Thymus (tissue), 11 donors: ENCODE measurements at regions not wholly inside any gene's neighbourhood (a gene's known extent, or its start where the extent isn't known, plus 50 kb on each side); places are given as distances from the start of the nearest gene placed in this dataset.

ENCODE experiments used
- DNase-seq, 9 donors: peaks; one replicate each; pipeline ENCODE4 v3.0.0-alpha.2; 2013; ENCODE audit warnings: low spot score in 9 of 9, low read depth in 6 of 9, missing footprints in 1 of 9
- H3K27ac ChIP-seq, 2 donors: one replicate each; pipeline ENCODE4 v1.5.1; 2013; ENCODE audit warnings: control low read depth in 1 of 2, low read depth in 1 of 2, low read length in 1 of 2, mild to moderate bottlenecking in 1 of 2, moderate library complexity in 1 of 2
- H3K27me3 ChIP-seq, 2 donors: one replicate each; pipeline ENCODE4 v1.5.1; 2013; ENCODE audit warnings: low read length in 1 of 2; ENCODE audit not compliant: control insufficient read depth in 2 of 2, insufficient read depth in 1 of 2
- H3K36me3 ChIP-seq, 2 donors: one replicate each; pipeline ENCODE4 v1.5.1; 2013; ENCODE audit warnings: low read length in 1 of 2, mild to moderate bottlenecking in 1 of 2, moderate library complexity in 1 of 2; ENCODE audit not compliant: control insufficient read depth in 2 of 2, insufficient read depth in 2 of 2
- H3K4me1 ChIP-seq, 2 donors: one replicate each; pipeline ENCODE4 v1.5.1; 2013; ENCODE audit warnings: low read length in 2 of 2; ENCODE audit not compliant: control insufficient read depth in 2 of 2, insufficient read depth in 2 of 2
- H3K4me3 ChIP-seq, 2 donors: one replicate each; pipeline ENCODE4 v1.5.1; 2013; ENCODE audit warnings: low read length in 2 of 2, control low read depth in 1 of 2, mild to moderate bottlenecking in 1 of 2
- H3K9me3 ChIP-seq, 2 donors: one replicate each; pipeline ENCODE4 v1.5.1; 2013; ENCODE audit warnings: low read length in 1 of 2, mild to moderate bottlenecking in 1 of 2; ENCODE audit not compliant: control insufficient read depth in 2 of 2, insufficient read depth in 1 of 2
- WGBS: extraction: QIAGEN DNeasy Blood & Tissue Kit; methylation state at CpG from one replicate; pipeline ENCODE4 v1.1.7; 2013; 5-methylcytosine and 5-hydroxymethylcytosine counted together
- donor health status: healthy.

GRCh38 chr16:85413691-85414663 lies 199.1 kb upstream of the GSE1 start:
- Histone ChIP-seq H3K27me3 (no peaks in the 10 kb centered on the region), H3K27ac (no peak overlapping the region), H3K9me3 (peaks cover 4 to 27% of the 10 kb centered on the region in 2 donors), H3K4me1 (peaks cover 11 to 31% of the 10 kb centered on the region in 2 donors), H3K36me3 (no peaks in the 10 kb centered on the region), H3K4me3 (no peak overlapping the region)
- no peak for DNase-seq
- 94% methylated on average over 14 of the region's 14 CpGs for WGBS

GRCh38 chr16:85415196-85416090 lies 197.7 kb upstream of the GSE1 start:
- no peak overlapping the region for H3K4me3 ChIP-seq
- no peak overlapping the region for H3K27ac ChIP-seq
- DNase-seq, result no peak
- peaks cover 11 to 45% of the 10 kb centered on the region in 2 donors for H3K4me1 ChIP-seq
- no peaks in the 10 kb centered on the region for H3K36me3 ChIP-seq
- peaks cover 4 to 29% of the 10 kb centered on the region in 2 donors for H3K9me3 ChIP-seq
- no peaks in the 10 kb centered on the region for H3K27me3 ChIP-seq
- WGBS, result 93% methylated on average over 25 of the region's 25 CpGs

GRCh38 chr16:85416228-85417109 lies 196.7 kb upstream of the GSE1 start:
- no peaks in the 10 kb centered on the region for H3K36me3 ChIP-seq
- H3K4me1 ChIP-seq, result peaks cover 18 to 55% of the 10 kb centered on the region in 2 donors
- peak overlapping the region; percentile 26 to 55 for H3K27ac ChIP-seq
- no peaks in the 10 kb centered on the region for H3K27me3 ChIP-seq
- peaks cover 4 to 29% of the 10 kb centered on the region in 2 donors for H3K9me3 ChIP-seq
- 48% methylated on average over 24 of the region's 24 CpGs for WGBS
- no peak overlapping the region for H3K4me3 ChIP-seq
- peak; percentile 59 to 90 (median 79) for DNase-seq

- Histone ChIP-seq H3K27me3 (no peaks in the 10 kb centered on the region), H3K27ac (peak overlapping the region in 1 of 2 donors; percentile 2), H3K9me3 (peaks cover 4 to 29% of the 10 kb centered on the region in 2 donors), H3K4me1 (peaks cover 18 to 64% of the 10 kb centered on the region in 2 donors), H3K36me3 (no peaks in the 10 kb centered on the region), H3K4me3 (no peak overlapping the region)
- DNase-seq, result no peak
- WGBS, result 77% methylated on average over 14 of the region's 14 CpGs
Observed at GRCh38 chr16:85417156-85417860, 195.8 kb upstream of the GSE1 start.

DNA sequence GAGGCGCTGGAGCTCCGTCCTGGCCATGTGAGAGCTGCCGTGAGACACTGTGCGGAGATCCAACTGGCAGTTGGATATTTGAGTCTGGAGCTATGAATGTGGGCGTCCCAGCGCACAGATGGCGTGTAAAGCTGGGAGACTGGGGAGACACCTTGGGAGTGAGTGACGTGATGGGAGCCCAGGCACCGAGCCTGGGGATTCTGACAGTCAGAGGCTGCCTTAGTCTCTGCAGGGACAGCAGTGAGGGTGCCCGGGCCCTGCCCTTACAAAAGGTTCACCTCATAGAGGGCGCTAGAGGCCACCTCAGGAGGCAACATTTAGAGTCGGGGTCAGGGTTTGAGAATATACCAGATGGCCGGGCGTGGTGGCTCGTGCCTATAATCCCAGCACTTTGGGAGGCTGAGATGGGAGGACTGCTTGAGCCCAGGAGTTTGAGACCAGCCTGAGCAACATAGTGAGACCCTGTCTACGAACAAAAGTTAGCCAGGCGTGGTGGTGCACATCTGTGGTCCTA lies 194.1 kb upstream of the GSE1 start:
- no peak for DNase-seq

GRCh38 chr16:85419503-85420408 lies 193.4 kb upstream of the GSE1 start:
- no peak overlapping the region for H3K27ac ChIP-seq
- no peaks in the 10 kb centered on the region for H3K27me3 ChIP-seq
- no peak overlapping the region for H3K4me3 ChIP-seq
- peaks cover 29 to 88% of the 10 kb centered on the region in 2 donors for H3K4me1 ChIP-seq
- DNase-seq, result no peak
- 95% methylated on average over 21 of the region's 21 CpGs for WGBS
- no peaks in the 10 kb centered on the region for H3K36me3 ChIP-seq
- peaks cover 0 to 8% of the 10 kb centered on the region in 2 donors for H3K9me3 ChIP-seq

More for the DNA sequence above, 194.1 kb upstream of the GSE1 start:
- Histone ChIP-seq H3K27ac (no peak overlapping the region), H3K4me1 (peaks cover 22 to 81% of the 10 kb centered on the region in 2 donors), H3K27me3 (no peaks in the 10 kb centered on the region), H3K4me3 (no peak overlapping the region), H3K9me3 (peaks cover under 1 to 13% of the 10 kb centered on the region in 2 donors), H3K36me3 (no peaks in the 10 kb centered on the region)
- 95% methylated on average over 17 of the region's 17 CpGs for WGBS

DNA sequence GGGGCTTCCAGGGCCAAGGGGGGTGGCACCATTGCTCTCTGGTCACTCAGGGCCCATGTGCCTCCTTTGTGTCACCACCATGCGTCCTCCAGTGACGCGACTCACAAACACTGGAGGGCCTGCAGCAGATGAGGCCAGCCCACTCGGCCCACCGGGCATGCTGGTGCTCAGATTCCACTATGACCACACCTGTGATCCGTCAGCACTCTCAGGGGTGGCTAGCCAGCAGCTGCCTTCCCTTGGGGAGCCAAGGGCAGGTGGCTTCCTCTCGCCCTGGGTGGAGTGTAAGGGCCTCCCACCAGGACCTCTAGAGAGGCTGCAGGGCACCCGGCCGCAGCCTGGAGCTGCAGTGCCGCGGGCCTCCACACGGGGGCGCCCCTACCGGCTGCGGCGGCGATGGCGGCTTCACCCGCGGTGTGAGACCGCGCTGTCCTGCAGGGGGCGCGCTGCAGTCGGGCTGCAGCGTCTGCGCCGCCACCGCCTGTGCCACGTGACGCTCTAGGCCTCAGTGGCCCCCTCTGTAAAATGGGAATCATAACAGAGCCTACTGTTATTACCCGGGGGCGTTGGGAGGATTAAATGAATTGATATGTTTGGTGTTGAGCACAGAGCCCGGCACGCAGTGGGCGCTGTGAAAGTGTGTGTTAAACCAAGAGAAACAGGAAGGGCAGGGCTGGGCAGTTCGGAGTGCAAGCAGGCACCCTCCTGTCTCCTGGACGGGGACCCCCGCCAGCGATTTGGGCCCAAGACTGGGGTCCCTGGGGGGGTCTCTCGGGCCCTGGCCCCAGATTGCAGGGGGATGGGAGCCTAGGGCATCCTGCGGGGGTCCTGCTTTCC lies 192.4 kb upstream of the GSE1 start:
- Histone ChIP-seq H3K9me3 (peaks cover 0 to 11% of the 10 kb centered on the region in 2 donors), H3K4me1 (peaks cover 36 to 97% of the 10 kb centered on the region in 2 donors), H3K36me3 (no peaks in the 10 kb centered on the region), H3K27me3 (no peaks in the 10 kb centered on the region), H3K4me3 (no peak overlapping the region), H3K27ac (peak overlapping the region in 1 of 2 donors; percentile 10)
- peak in 3 of 9 donors; percentile 68 to 79 (median 73) for DNase-seq
- 41% methylated on average over 42 of the region's 42 CpGs for WGBS
